Activated CD8-positive, alpha-beta T cell treated with anti-CD3 and anti-CD28 coated beads for 36 hours (primary cell): ENCODE measurements at regions not wholly inside any gene's neighbourhood (a gene's known extent, or its start where the extent isn't known, plus 50 kb on each side); places are given as distances from the start of the nearest gene placed in this dataset.

Source experiments
- ATAC-seq: fragments of 200-7000 bp; cut with Tn5 transposase; one replicate; pipeline ENCODE4 v1.10.0; 2021; ENCODE audit warnings: mild to moderate bottlenecking, moderate library complexity
- CTCF ChIA-PET: fragments of 350-600 bp; sonication (Branson Sonifier 250); formaldehyde crosslinking; loops from one replicate; lab custom pipeline; 2021; ENCODE audit warnings: antibody characterized with exemption; lab: Charles Lee
- POLR2A ChIA-PET: fragments of 350-600 bp; sonication (Branson Sonifier 250); formaldehyde crosslinking; loops from one replicate; lab custom pipeline; 2021; ENCODE audit warnings: antibody characterized with exemption; lab: Charles Lee
- DNase-seq: peaks from one replicate; pipeline ENCODE4 v3.0.0-alpha.2; 2020
- H3K27ac Mint-ChIP-seq: one replicate; pipeline ENCODE4 v1.8.0; 2021; ENCODE audit warnings: mild to moderate bottlenecking, mixed read lengths
- H3K27me3 Mint-ChIP-seq: one replicate; pipeline ENCODE4 v1.8.0; 2021; ENCODE audit warnings: mixed read lengths
- H3K36me3 Mint-ChIP-seq: one replicate; pipeline ENCODE4 v1.8.0; 2021; ENCODE audit warnings: low read depth, mixed read lengths
- H3K4me1 Mint-ChIP-seq: one replicate; pipeline ENCODE4 v1.8.0; 2021; ENCODE audit warnings: low read depth, mixed read lengths
- H3K4me3 Mint-ChIP-seq: one replicate; pipeline ENCODE4 v1.8.0; 2021; ENCODE audit warnings: mild to moderate bottlenecking, moderate library complexity, mixed read lengths
- H3K9me3 Mint-ChIP-seq: one replicate; pipeline ENCODE4 v1.8.0; 2021; ENCODE audit warnings: mixed read lengths
- CTCF ChIP-seq: fragments of 200-600 bp; IDR thresholded peaks from one replicate; pipeline ENCODE4 v1.8.0; 2022; ENCODE audit warnings: antibody characterized with exemption, mild to moderate bottlenecking
- intact Hi-C: fragments of 100-400 bp; cut with micrococcal nuclease; formaldehyde crosslinking; loops from one replicate; pipeline ENCODE4 v1.10.0; 2022

GRCh38 chr4:171612907-171613306 lies 200.3 kb upstream of the GALNTL6 start:
- H3K27me3 Mint-ChIP-seq, result no peaks in the 10 kb centered on the region
- DNase-seq (no peak), ATAC-seq (no peak)
- TF ChIP-seq CTCF, result no peak
- no peak overlapping the region for H3K4me3 Mint-ChIP-seq
- no peaks in the 10 kb centered on the region for H3K4me1 Mint-ChIP-seq
- POLR2A ChIA-PET, result no interaction called here
- CTCF ChIA-PET, result no interaction called here
- intact Hi-C loops, result no loop called here
- H3K36me3 Mint-ChIP-seq, result no peaks in the 10 kb centered on the region
- no peak overlapping the region for H3K27ac Mint-ChIP-seq
- no peaks in the 10 kb centered on the region for H3K9me3 Mint-ChIP-seq

- Mint-ChIP-seq H3K4me1 (no peaks in the 10 kb centered on the region), H3K4me3 (no peak overlapping the region), H3K27ac (no peak overlapping the region), H3K27me3 (no peaks in the 10 kb centered on the region), H3K9me3 (peaks cover 7% of the 10 kb centered on the region), H3K36me3 (no peaks in the 10 kb centered on the region)
- ChIA-PET CTCF (no interaction called here), POLR2A (no interaction called here)
- DNase-seq, result no peak
- ATAC-seq, result no peak
- intact Hi-C loops, result no loop called here
- TF ChIP-seq CTCF, result no peak
Measured at GRCh38 chr4:171602638-171603355, 210.4 kb upstream of the GALNTL6 start.

GRCh38 chr4:171601091-171601490 lies 212.1 kb upstream of the GALNTL6 start:
- DNase-seq, result no peak
- H3K27me3 Mint-ChIP-seq, result no peaks in the 10 kb centered on the region
- TF ChIP-seq CTCF, result no peak
- H3K9me3 Mint-ChIP-seq, result peaks cover 7% of the 10 kb centered on the region
- POLR2A ChIA-PET, result no interaction called here
- H3K36me3 Mint-ChIP-seq, result no peaks in the 10 kb centered on the region
- no peaks in the 10 kb centered on the region for H3K4me1 Mint-ChIP-seq
- intact Hi-C loops, result no loop called here
- H3K4me3 Mint-ChIP-seq, result no peak overlapping the region
- no peak overlapping the region for H3K27ac Mint-ChIP-seq
- no peak for ATAC-seq
- CTCF ChIA-PET, result no interaction called here

DNA sequence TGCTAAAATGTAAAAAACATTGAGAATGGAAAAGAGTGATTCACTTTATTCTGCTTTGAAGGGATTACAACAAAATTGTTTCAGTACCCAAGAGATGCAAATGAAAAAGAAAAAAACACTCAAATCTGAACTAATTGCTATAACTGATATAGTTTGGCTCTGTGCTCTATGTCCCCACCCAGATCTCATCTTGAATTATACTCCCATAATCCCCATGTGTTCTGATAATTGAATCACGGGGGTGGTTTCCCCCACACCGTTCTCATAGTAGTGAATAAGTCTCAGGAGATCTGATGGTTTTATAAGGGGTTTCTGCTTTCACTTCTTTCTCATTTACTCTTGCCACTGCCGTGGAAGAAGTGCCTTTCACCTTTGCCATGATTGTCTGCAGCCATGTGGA lies 213.6 kb upstream of the GALNTL6 start:
- no peak for ATAC-seq
- H3K4me3 Mint-ChIP-seq, result no peak overlapping the region
- H3K9me3 Mint-ChIP-seq, result peaks cover 7% of the 10 kb centered on the region
- intact Hi-C loops, result no loop called here
- POLR2A ChIA-PET, result no interaction called here
- H3K27ac Mint-ChIP-seq, result no peak overlapping the region
- CTCF ChIA-PET, result no interaction called here
- no peak for TF ChIP-seq CTCF
- no peak for DNase-seq
- no peaks in the 10 kb centered on the region for H3K36me3 Mint-ChIP-seq
- H3K4me1 Mint-ChIP-seq, result no peaks in the 10 kb centered on the region
- no peaks in the 10 kb centered on the region for H3K27me3 Mint-ChIP-seq

DNA sequence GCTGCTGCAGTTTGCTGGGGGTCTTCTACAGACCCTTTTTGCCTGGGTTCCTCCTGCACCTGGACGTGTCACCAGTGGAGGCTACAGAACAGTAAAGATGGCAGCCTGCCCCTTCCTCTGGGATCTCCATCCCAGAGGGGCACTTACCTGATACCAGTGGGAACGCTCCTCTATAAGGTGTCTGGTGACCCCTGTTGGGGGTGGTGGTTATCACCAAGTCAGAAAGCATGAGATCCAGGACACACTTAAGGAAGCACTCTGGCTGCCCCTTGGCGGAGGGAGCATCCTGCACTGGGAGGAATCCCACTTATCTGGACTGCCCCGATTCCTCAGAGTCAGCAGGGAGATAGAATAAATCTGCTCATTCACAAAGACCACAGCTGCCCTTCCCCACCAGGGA lies 218.9 kb upstream of the GALNTL6 start:
- ChIA-PET CTCF (no interaction called here), POLR2A (no interaction called here)
- H3K4me3 Mint-ChIP-seq, result no peak overlapping the region
- intact Hi-C loops, result no loop called here
- H3K36me3 Mint-ChIP-seq, result no peaks in the 10 kb centered on the region
- H3K27ac Mint-ChIP-seq, result no peak overlapping the region
- TF ChIP-seq CTCF, result no peak
- no peaks in the 10 kb centered on the region for H3K27me3 Mint-ChIP-seq
- H3K4me1 Mint-ChIP-seq, result no peaks in the 10 kb centered on the region
- ATAC-seq (no peak), DNase-seq (no peak)
- peaks cover 7% of the 10 kb centered on the region for H3K9me3 Mint-ChIP-seq
